SK-N-MC (cell line): ENCODE measurements at regions not wholly inside any gene's neighbourhood (a gene's known extent, or its start where the extent isn't known, plus 50 kb on each side); places are given as distances from the start of the nearest gene placed in this dataset.

ENCODE experiments used
- EZH2 ChIP-seq: fragments of 200-600 bp; sonication (generic); IDR thresholded peaks from one replicate; pipeline ENCODE4 v1.6.1; 2017; ENCODE audit warnings: antibody characterized with exemption
- POLR2AphosphoS5 ChIP-seq: IDR thresholded peaks from 2 replicates; pipeline ENCODE4 v1.6.1; 2012; ENCODE audit warnings: mild to moderate bottlenecking, low read depth, low read length, borderline replicate concordance

DNA sequence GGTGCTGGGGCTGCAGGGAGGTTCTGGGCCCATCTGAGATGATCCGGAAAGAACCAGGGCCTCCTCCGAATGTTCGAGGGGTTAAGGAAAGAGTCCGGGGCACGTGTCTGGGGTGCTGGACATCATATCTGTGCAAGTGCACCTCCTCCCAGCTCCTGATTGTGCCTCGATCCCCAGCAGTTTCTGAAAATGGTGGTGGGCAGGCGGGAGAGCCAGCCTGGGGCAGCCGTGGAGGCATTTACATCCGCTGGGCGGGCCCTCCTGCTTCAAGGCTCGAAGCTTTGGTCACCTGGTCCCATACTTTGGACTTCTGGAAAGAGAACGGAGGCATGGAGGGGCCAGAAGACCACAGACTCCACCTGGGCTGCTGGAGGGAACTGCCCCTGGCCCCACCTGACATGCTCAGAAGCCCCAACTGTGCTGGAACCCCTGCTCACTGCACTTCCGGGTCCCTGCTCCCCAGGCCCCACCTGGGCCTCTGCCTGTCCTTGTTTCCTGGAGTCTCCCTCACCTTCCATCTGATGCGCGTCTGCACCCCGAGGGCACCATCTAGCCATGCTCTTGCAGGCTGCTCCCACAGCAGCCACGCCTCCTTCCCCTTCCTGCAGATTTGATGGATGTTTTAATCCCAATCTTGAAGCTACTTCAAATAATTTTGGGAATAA, 119.2 kb upstream of the HDAC4 start:
- no peak for TF ChIP-seq EZH2
- no peak for TF ChIP-seq POLR2AphosphoS5
